ENCODE measurements at regions not wholly inside any gene's neighbourhood (a gene's known extent, or its start where the extent isn't known, plus 50 kb on each side); places are given as distances from the start of the nearest gene placed in this dataset.

DNA sequence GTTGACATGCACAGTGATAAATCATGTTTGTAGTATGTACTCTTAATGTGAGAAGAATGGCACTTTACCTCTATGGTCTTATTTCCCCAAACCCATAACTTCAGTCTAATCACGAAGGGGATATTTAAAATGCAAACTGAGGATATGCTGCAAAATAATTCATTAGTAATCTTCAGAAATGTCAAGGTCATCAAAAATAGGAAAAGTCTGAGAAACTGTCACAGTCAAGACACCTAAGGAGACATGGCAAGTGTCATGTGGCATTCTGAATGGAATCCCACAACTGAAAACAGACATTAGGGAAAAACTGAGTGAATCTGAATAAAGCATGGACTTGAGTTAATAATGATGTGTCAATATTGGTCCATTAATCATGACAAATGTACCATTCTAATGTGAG lies 605.5 kb upstream of the ANKRD30A start:
- TF ChIP-seq, protein P1, sequence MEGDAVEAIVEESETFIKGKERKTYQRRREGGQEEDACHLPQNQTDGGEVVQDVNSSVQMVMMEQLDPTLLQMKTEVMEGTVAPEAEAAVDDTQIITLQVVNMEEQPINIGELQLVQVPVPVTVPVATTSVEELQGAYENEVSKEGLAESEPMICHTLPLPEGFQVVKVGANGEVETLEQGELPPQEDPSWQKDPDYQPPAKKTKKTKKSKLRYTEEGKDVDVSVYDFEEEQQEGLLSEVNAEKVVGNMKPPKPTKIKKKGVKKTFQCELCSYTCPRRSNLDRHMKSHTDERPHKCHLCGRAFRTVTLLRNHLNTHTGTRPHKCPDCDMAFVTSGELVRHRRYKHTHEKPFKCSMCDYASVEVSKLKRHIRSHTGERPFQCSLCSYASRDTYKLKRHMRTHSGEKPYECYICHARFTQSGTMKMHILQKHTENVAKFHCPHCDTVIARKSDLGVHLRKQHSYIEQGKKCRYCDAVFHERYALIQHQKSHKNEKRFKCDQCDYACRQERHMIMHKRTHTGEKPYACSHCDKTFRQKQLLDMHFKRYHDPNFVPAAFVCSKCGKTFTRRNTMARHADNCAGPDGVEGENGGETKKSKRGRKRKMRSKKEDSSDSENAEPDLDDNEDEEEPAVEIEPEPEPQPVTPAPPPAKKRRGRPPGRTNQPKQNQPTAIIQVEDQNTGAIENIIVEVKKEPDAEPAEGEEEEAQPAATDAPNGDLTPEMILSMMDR (IDR thresholded peaks at IDR 0.05), result no peak
- Histone ChIP-seq H3K4me1 (no peaks in the 10 kb centered on the region), H3K4me3 (no peak overlapping the region), H3K9me3 (peaks cover 0 to 15% of the 10 kb centered on the region in 2 donors), H3K36me3 (no peaks in the 10 kb centered on the region), H3K27me3 (no peaks in the 10 kb centered on the region), H3K27ac (no peak overlapping the region)
- no peak for DNase-seq (ENCODE audit: low spot score)

DNA sequence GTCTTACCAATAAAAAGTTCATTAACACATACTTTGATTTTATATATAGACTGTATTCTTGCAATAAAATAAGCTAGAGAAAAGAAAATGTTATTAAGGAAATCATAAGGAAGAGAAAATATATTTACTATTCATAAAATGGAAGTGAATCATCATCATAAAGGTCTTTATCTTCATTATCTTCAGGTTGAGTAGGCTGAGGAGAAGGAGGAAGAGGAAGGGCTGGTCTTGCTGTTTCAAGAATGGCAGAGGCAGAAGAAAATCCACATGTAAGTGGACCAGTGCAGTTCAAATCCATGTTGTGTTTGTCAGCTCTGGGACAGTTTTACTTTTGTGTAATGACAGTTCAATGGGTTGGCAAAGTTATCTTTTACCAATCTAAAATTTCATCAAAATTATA lies 609.1 kb upstream of the ANKRD30A start:
- no peak for DNase-seq (ENCODE audit: low spot score)
- TF ChIP-seq, protein P1 (IDR thresholded peaks at IDR 0.05), result no peak

DNA sequence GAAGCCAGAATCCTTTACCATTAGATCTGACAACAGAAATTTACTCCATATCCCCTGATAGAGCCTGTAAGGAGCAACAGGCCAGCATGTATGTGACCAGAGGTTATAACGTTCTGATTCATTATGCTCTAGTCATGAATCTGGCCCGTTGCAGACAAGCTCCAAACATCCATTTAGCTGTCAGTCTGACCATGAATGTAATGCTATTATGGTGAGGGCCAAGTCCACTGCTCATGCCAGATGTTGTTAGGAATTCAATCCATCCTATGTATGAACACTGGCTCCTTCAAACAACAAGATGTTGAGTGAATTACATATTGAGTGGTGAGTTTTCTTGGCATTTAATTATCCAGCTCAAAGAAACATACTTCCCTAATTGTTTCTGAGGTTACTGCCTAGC lies 610.1 kb upstream of the ANKRD30A start:
- DNase-seq (ENCODE audit: low spot score), result no peak
- Histone ChIP-seq H3K27ac (no peak overlapping the region), H3K9me3 (peaks cover 0 to 15% of the 10 kb centered on the region in 2 donors), H3K27me3 (no peaks in the 10 kb centered on the region), H3K4me3 (no peak overlapping the region), H3K36me3 (no peaks in the 10 kb centered on the region), H3K4me1 (no peaks in the 10 kb centered on the region)
- TF ChIP-seq, protein P1 (IDR thresholded peaks at IDR 0.05), result no peak

More for the DNA sequence above, 609.1 kb upstream of the ANKRD30A start:
- Histone ChIP-seq H3K4me3 (no peak overlapping the region), H3K9me3 (peaks cover 0 to 15% of the 10 kb centered on the region in 2 donors), H3K27ac (no peak overlapping the region), H3K4me1 (no peaks in the 10 kb centered on the region), H3K27me3 (no peaks in the 10 kb centered on the region), H3K36me3 (no peaks in the 10 kb centered on the region)

DNA sequence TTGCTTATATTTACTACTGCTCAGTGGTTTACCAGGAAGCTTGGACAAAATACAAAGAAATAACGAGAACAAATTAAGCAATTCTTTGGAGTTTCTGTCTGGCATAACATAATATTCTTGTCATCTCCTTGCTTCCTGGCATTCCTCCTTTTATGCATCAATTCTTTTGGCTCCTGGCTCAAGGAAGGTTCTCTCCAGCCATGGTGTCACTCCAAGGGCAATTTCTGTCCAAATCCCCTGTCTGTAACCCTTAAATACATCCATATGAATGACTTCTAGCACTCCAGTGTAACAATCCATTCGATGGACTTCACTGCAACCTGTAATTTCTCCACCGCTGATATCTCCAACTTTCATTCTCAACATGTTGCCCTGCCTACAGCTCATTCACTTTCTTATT lies 617.7 kb upstream of the ANKRD30A start:
- DNase-seq (ENCODE audit: low spot score), result no peak
- TF ChIP-seq, protein P1 (IDR thresholded peaks at IDR 0.05), result no peak
- no peak overlapping the region for H3K4me3 ChIP-seq
- H3K4me1 ChIP-seq, result no peaks in the 10 kb centered on the region
- no peaks in the 10 kb centered on the region for H3K27me3 ChIP-seq
- H3K27ac ChIP-seq, result no peak overlapping the region
- H3K36me3 ChIP-seq, result no peaks in the 10 kb centered on the region
- H3K9me3 ChIP-seq, result no peaks in the 10 kb centered on the region

DNA sequence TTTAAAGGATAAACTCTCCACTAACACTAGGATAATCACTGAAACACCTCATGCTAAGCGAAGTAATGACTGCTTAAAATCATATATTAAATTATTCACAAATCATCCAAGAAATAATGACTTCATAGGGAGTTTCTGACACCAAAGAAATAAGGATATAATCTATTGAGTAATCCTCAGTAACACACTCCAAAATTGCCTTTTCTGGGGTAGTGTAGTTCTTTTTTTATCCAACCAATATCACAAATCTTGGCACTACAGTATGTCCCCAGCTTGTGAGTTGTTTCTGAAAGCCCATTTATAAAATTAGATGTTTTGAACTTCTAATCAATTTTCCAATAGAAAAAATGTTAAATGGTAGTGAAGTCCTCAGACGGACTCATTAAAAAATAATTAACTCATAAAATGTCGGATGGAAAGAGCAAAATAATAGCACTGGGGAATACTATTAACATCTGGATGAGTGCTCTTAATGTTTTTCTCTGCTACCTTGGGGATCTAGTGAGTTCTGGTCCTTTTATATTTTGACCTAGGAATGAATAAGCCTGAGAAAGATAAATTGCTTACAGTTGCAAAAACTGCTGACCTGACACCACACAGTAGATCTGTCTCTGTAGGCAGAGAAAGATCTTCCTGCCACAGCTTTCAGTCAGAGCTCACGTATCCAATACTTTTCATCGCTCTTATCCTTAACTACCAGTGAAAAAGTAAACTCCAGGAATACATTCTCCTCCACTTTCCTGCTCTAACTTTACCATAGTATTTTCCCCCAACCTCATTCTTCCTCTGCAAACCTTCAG lies 618.5 kb upstream of the ANKRD30A start:
- Histone ChIP-seq H3K4me3 (no peak overlapping the region), H3K27me3 (no peaks in the 10 kb centered on the region), H3K9me3 (no peaks in the 10 kb centered on the region), H3K27ac (no peak overlapping the region), H3K4me1 (no peaks in the 10 kb centered on the region), H3K36me3 (no peaks in the 10 kb centered on the region)
- TF ChIP-seq, protein P1 (IDR thresholded peaks at IDR 0.05), result no peak
- no peak for DNase-seq (ENCODE audit: low spot score)

DNA sequence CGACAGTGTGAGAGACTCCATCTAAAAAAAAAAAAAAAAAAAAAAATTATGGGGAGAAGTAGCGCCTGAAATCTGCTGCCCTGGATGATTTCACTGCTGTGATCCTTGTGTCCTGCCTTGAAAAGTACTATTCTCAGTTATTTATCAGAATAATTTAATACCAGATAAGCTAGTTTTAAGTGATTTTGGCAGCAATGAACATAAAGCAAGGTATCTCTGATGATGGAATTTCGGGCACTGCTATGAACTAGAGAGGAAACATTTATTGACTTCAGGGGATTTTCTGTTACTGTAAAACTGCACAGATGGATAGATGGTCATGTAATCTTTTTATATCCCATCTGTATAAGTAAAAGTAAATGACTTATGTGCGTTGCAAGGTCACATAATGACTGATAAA lies 619.1 kb upstream of the ANKRD30A start:
- H3K4me3 ChIP-seq, result no peak overlapping the region
- no peaks in the 10 kb centered on the region for H3K36me3 ChIP-seq
- no peaks in the 10 kb centered on the region for H3K9me3 ChIP-seq
- TF ChIP-seq, protein P1 (IDR thresholded peaks at IDR 0.05), result no peak
- no peak overlapping the region for H3K27ac ChIP-seq
- no peaks in the 10 kb centered on the region for H3K27me3 ChIP-seq
- no peaks in the 10 kb centered on the region for H3K4me1 ChIP-seq
- DNase-seq (ENCODE audit: low spot score), result no peak

All from right atrium auricular region (tissue), 2 donors.